GM18498 (cell line): ENCODE measurements at regions not wholly inside any gene's neighbourhood (a gene's known extent, or its start where the extent isn't known, plus 50 kb on each side); places are given as distances from the start of the nearest gene placed in this dataset.
"Not testable (repeated sequence)": the region's sequence is repeated elsewhere in the genome, so short reads cannot be mapped to it uniquely, and the experiment has no call there.

Experiments used
- ATAC-seq: cut with Tn5 transposase; IDR thresholded peaks from one replicate; pipeline ENCODE4 v1.9.1; 2021; ENCODE audit warnings: mild to moderate bottlenecking, moderate library complexity; ENCODE audit not compliant: unreplicated experiment

- peak; percentile 51 for ATAC-seq
Measured at GRCh38 chr6:12605888-12606345, 110.7 kb upstream of the PHACTR1 start.

GRCh38 chr6:12606616-12607015, 110.0 kb upstream of the PHACTR1 start:
- ATAC-seq = no peak

- ATAC-seq = peak; percentile 74
Measured at GRCh38 chr6:12608016-12608860, 108.3 kb upstream of the PHACTR1 start.

GRCh38 chr6:12608874-12609273, 107.7 kb upstream of the PHACTR1 start:
- ATAC-seq = peak; percentile 19

- no peak for ATAC-seq
Measured at GRCh38 chr6:12609751-12610150, 106.8 kb upstream of the PHACTR1 start.

GRCh38 chr6:12610862-12611261, 105.7 kb upstream of the PHACTR1 start:
- no peak for ATAC-seq

- no peak for ATAC-seq
Measured at GRCh38 chr6:12613811-12614210, 102.8 kb upstream of the PHACTR1 start.

GRCh38 chr6:12614456-12614855, 102.1 kb upstream of the PHACTR1 start:
- ATAC-seq = no peak

GRCh38 chr6:12618296-12618695, 98.3 kb upstream of the PHACTR1 start:
- no peak for ATAC-seq

GRCh38 chr6:12621754-12622153, 94.8 kb upstream of the PHACTR1 start:
- ATAC-seq = no peak

- ATAC-seq = no peak
Measured at GRCh38 chr6:12622566-12622965, 94.0 kb upstream of the PHACTR1 start.

GRCh38 chr6:12624142-12624837, 92.3 kb upstream of the PHACTR1 start:
- ATAC-seq = no peak

GRCh38 chr6:12627053-12627452, 89.5 kb upstream of the PHACTR1 start:
- ATAC-seq = no peak

- no peak for ATAC-seq
Measured at GRCh38 chr6:12628327-12628726, 88.2 kb upstream of the PHACTR1 start.

- ATAC-seq = not testable (repeated sequence)
Measured at GRCh38 chr6:12633746-12634145, 82.8 kb upstream of the PHACTR1 start.

- ATAC-seq = no peak
Measured at GRCh38 chr6:12635375-12635774, 81.2 kb upstream of the PHACTR1 start.

- ATAC-seq = no peak
Measured at GRCh38 chr6:12635813-12636212, 80.8 kb upstream of the PHACTR1 start.

- ATAC-seq = no peak
Measured at GRCh38 chr6:12636336-12636735, 80.2 kb upstream of the PHACTR1 start.

- ATAC-seq = peak; percentile 84
Measured at GRCh38 chr6:12637960-12638641, 78.5 kb upstream of the PHACTR1 start.

GRCh38 chr6:12640438-12640837, 76.1 kb upstream of the PHACTR1 start:
- no peak for ATAC-seq

- ATAC-seq = not testable (repeated sequence)
Measured at GRCh38 chr6:12641785-12642184, 74.8 kb upstream of the PHACTR1 start.

- no peak for ATAC-seq
Measured at GRCh38 chr6:12645941-12646340, 70.6 kb upstream of the PHACTR1 start.
